AG04449 (cell line): ENCODE measurements at regions not wholly inside any gene's neighbourhood (a gene's known extent, or its start where the extent isn't known, plus 50 kb on each side); places are given as distances from the start of the nearest gene placed in this dataset.

Experiments used
- CTCF ChIA-PET: fragments of 350-600 bp; formaldehyde crosslinking; extraction: SDS; loops from one replicate; lab custom pipeline; 2021; ENCODE audit warnings: antibody characterized with exemption; lab: Yijun Ruan, JAX
- POLR2A ChIA-PET: fragments of 400-600, 350-600 bp; formaldehyde crosslinking; extraction: SDS; loops from one replicate; lab custom pipeline; 2020; ENCODE audit warnings: antibody characterized with exemption, inconsistent platforms; lab: Yijun Ruan, JAX
- DNase-seq: peaks from one replicate; pipeline ENCODE4 v3.0.0-alpha.2; 2010; ENCODE audit warnings: low read depth, low spot score
- H3K4me3 ChIP-seq: 2 replicates; pipeline ENCODE4 v1.5.1; 2011; ENCODE audit warnings: low read depth, mild to moderate bottlenecking, control low read depth, low read length
- CTCF ChIP-seq: IDR thresholded peaks from one replicate; pipeline ENCODE4 v1.5.1; 2011; ENCODE audit warnings: mild to moderate bottlenecking, moderate library complexity, low read length, control low read depth, inconsistent platforms; ENCODE audit not compliant: insufficient read depth; ENCODE audit errors: missing control alignments

- DNase-seq: no peak
- ChIA-PET POLR2A (no interaction called here), CTCF (interaction anchor here (1.6 to 4.8 kb wide), 5 partner anchors 10 to 233 kb away, joined by 3 to 37 read pairs (median 10); partner anchors contain the start of gene RASGRP1)
- no peak overlapping the region for H3K4me3 ChIP-seq
- no peak for TF ChIP-seq CTCF
Observed at GRCh38 chr15:38672814-38673670, 108.4 kb upstream of the RASGRP1 start.

GRCh38 chr15:38674448-38674847, 109.8 kb upstream of the RASGRP1 start:
- no peak for TF ChIP-seq CTCF
- POLR2A ChIA-PET: no interaction called here
- no peak for DNase-seq
- H3K4me3 ChIP-seq: no peak overlapping the region
- CTCF ChIA-PET: interaction anchor here (1.1 to 4.8 kb wide), 6 partner anchors 9 to 234 kb away, joined by 3 to 37 read pairs (median 8); partner anchors contain the start of gene RASGRP1

GRCh38 chr15:38678281-38678680, 113.7 kb upstream of the RASGRP1 start:
- CTCF ChIA-PET: interaction anchor here (2.5 kb wide), 1 partner anchor 237 kb away, joined by 13 read pairs; no protein-coding TSS in a partner anchor
- POLR2A ChIA-PET: no interaction called here
- no peak overlapping the region for H3K4me3 ChIP-seq
- DNase-seq: no peak
- TF ChIP-seq CTCF: no peak

GRCh38 chr15:38680775-38681174, 116.2 kb upstream of the RASGRP1 start:
- no peak for DNase-seq
- ChIA-PET POLR2A (no interaction called here), CTCF (interaction anchor here (0.7 to 2.7 kb wide), 4 partner anchors 10 to 239 kb away, joined by 4 to 16 read pairs (median 9); partner anchors contain the start of gene RASGRP1)
- H3K4me3 ChIP-seq: no peak overlapping the region
- TF ChIP-seq CTCF: no peak

GRCh38 chr15:38682363-38682762, 117.7 kb upstream of the RASGRP1 start:
- POLR2A ChIA-PET: no interaction called here
- no peak for DNase-seq
- no peak overlapping the region for H3K4me3 ChIP-seq
- TF ChIP-seq CTCF: no peak
- CTCF ChIA-PET: interaction anchor here (0.6 to 11.1 kb wide), 23 partner anchors 9 to 686 kb away, joined by 3 to 325 read pairs (median 4); partner anchors contain the start of genes FAM98B and RASGRP1

- POLR2A ChIA-PET: no interaction called here
- no peak for DNase-seq
- TF ChIP-seq CTCF: no peak
- CTCF ChIA-PET: interaction anchor here (0.6 to 11.1 kb wide), 28 partner anchors 8 to 687 kb away, joined by 3 to 325 read pairs (median 4); partner anchors contain the start of genes FAM98B and RASGRP1
- no peak overlapping the region for H3K4me3 ChIP-seq
Observed at GRCh38 chr15:38682861-38683260, 118.2 kb upstream of the RASGRP1 start.
